OCI-LY3 (cell line): ENCODE measurements at regions not wholly inside any gene's neighbourhood (a gene's known extent, or its start where the extent isn't known, plus 50 kb on each side); places are given as distances from the start of the nearest gene placed in this dataset.

Experiments
- H2AFZ ChIP-seq: fragments of 200-600, 300-600 bp; shearing (Covaris generic); 2 replicates; pipeline ENCODE4 v1.6.0; 2014; ENCODE audit warnings: antibody characterized with exemption, low read depth, low read length
- H3K27ac ChIP-seq: fragments of 200-600, 300-600 bp; sonication (generic); 2 replicates; pipeline ENCODE4 v1.5.1; 2014; ENCODE audit warnings: mild to moderate bottlenecking, low read length, moderate library complexity, mixed read lengths
- H3K27me3 ChIP-seq: fragments of 200-600, 300-600 bp; sonication (generic); 2 replicates; pipeline ENCODE4 v1.6.1; 2014; ENCODE audit warnings: low read depth, low read length, mixed read lengths
- H3K36me3 ChIP-seq: fragments of 200-600, 300-600 bp; sonication (generic); replicated peaks from 2 replicates; pipeline ENCODE3; 2014; ENCODE audit warnings: low read depth, low read length, mixed read lengths
- H3K4me1 ChIP-seq: fragments of 300-600, 200-600 bp; sonication (generic); 2 replicates; pipeline ENCODE4 v1.6.1; 2014; ENCODE audit warnings: low read length, mixed read lengths
- H3K4me2 ChIP-seq: fragments of 200-600, 300-600 bp; sonication (generic); 2 replicates; pipeline ENCODE4 v1.6.1; 2014; ENCODE audit warnings: low read length, mixed read lengths
- H3K4me3 ChIP-seq: fragments of 300-600, 200-600 bp; sonication (generic); 2 replicates; pipeline ENCODE4 v1.5.1; 2014; ENCODE audit warnings: antibody characterized with exemption, mild to moderate bottlenecking, low read length, moderate library complexity
- H3K79me2 ChIP-seq: fragments of 300-600, 200-600 bp; shearing (Covaris generic); 2 replicates; pipeline ENCODE4 v1.6.1; 2014; ENCODE audit warnings: mild to moderate bottlenecking, low read length, mixed read lengths
- H3K9ac ChIP-seq: fragments of 300-600, 200-600 bp; shearing (Covaris generic); 2 replicates; pipeline ENCODE4 v1.6.0; 2014; ENCODE audit warnings: mild to moderate bottlenecking, low read length, moderate library complexity
- H3K9me3 ChIP-seq: fragments of 200-600, 300-600 bp; shearing (Covaris generic); 2 replicates; pipeline ENCODE4 v1.6.1; 2014; ENCODE audit warnings: low read length, mixed read lengths; ENCODE audit not compliant: insufficient read depth
- H4K20me1 ChIP-seq: fragments of 200-600, 300-600 bp; sonication (generic); 2 replicates; pipeline ENCODE4 v1.6.1; 2016; ENCODE audit warnings: low read length, mixed read lengths; ENCODE audit not compliant: insufficient read depth
- CTCF ChIP-seq: fragments of 200-600, 300-600 bp; sonication (generic); IDR thresholded peaks from 2 replicates; pipeline ENCODE4 v1.5.1; 2014; ENCODE audit warnings: antibody characterized with exemption, low read length, low read depth
- EZH2phosphoT487 ChIP-seq: fragments of 200-600 bp; shearing (Covaris generic); IDR thresholded peaks from 2 replicates; pipeline ENCODE4 v1.6.1; 2018; ENCODE audit warnings: antibody characterized with exemption, mixed run types, low read depth

- Histone ChIP-seq H3K36me3 (no peaks in the 10 kb centered on the region), H3K79me2 (no peaks in the 10 kb centered on the region), H3K4me2 (no peak overlapping the region), H3K27ac (no peak overlapping the region), H3K4me1 (no peaks in the 10 kb centered on the region), H2AFZ (no peak overlapping the region), H3K9ac (no peak overlapping the region), H3K4me3 (no peak overlapping the region), H4K20me1 (no peaks in the 10 kb centered on the region), H3K27me3 (no peaks in the 10 kb centered on the region), H3K9me3 (no peaks in the 10 kb centered on the region)
- TF ChIP-seq CTCF, result no peak
Observed at GRCh38 chr4:171759274-171759673, 53.9 kb upstream of the GALNTL6 start.

GRCh38 chr4:171751538-171751937 lies 61.7 kb upstream of the GALNTL6 start:
- H3K4me3 ChIP-seq, result no peak overlapping the region
- H4K20me1 ChIP-seq, result no peaks in the 10 kb centered on the region
- no peaks in the 10 kb centered on the region for H3K36me3 ChIP-seq
- H3K4me2 ChIP-seq, result no peak overlapping the region
- H3K9me3 ChIP-seq, result no peaks in the 10 kb centered on the region
- no peak overlapping the region for H2AFZ ChIP-seq
- TF ChIP-seq CTCF, result no peak
- no peak for TF ChIP-seq EZH2phosphoT487
- no peak overlapping the region for H3K9ac ChIP-seq
- no peaks in the 10 kb centered on the region for H3K27me3 ChIP-seq
- H3K79me2 ChIP-seq, result no peaks in the 10 kb centered on the region
- no peaks in the 10 kb centered on the region for H3K4me1 ChIP-seq
- H3K27ac ChIP-seq, result no peak overlapping the region

GRCh38 chr4:171746418-171746817 lies 66.8 kb upstream of the GALNTL6 start:
- no peak overlapping the region for H3K9ac ChIP-seq
- no peaks in the 10 kb centered on the region for H3K79me2 ChIP-seq
- TF ChIP-seq CTCF, result no peak
- no peak for TF ChIP-seq EZH2phosphoT487
- no peak overlapping the region for H3K4me2 ChIP-seq
- H4K20me1 ChIP-seq, result no peaks in the 10 kb centered on the region
- H3K27ac ChIP-seq, result no peak overlapping the region
- H3K36me3 ChIP-seq, result no peaks in the 10 kb centered on the region
- no peaks in the 10 kb centered on the region for H3K27me3 ChIP-seq
- H2AFZ ChIP-seq, result no peak overlapping the region
- H3K4me1 ChIP-seq, result no peaks in the 10 kb centered on the region
- H3K4me3 ChIP-seq, result no peak overlapping the region
- H3K9me3 ChIP-seq, result no peaks in the 10 kb centered on the region

GRCh38 chr4:171742436-171742835 lies 70.8 kb upstream of the GALNTL6 start:
- Histone ChIP-seq H3K9me3 (no peaks in the 10 kb centered on the region), H3K27ac (no peak overlapping the region), H3K27me3 (no peaks in the 10 kb centered on the region), H3K36me3 (no peaks in the 10 kb centered on the region), H3K79me2 (no peaks in the 10 kb centered on the region), H3K9ac (no peak overlapping the region), H3K4me1 (no peaks in the 10 kb centered on the region), H4K20me1 (no peaks in the 10 kb centered on the region), H2AFZ (no peak overlapping the region), H3K4me2 (no peak overlapping the region), H3K4me3 (no peak overlapping the region)
- TF ChIP-seq EZH2phosphoT487 (no peak), CTCF (no peak)
